HepG2 (cell line): ENCODE measurements at regions not wholly inside any gene's neighbourhood (a gene's known extent, or its start where the extent isn't known, plus 50 kb on each side); places are given as distances from the start of the nearest gene placed in this dataset.

Experiments
- CBX2 ChIP-seq, 2 experiments: fragments of 200-600 bp in 1 of 2; sonication (generic); formaldehyde crosslinking in 1 of 2; IDR thresholded peaks; 2 replicates each; pipeline versions ENCODE4 v1.7.0 to v1.8.1; 2018 to 2022; ENCODE audit warnings: low read depth in 2 of 2, low read length in 1 of 2, mild to moderate bottlenecking in 1 of 2, missing genetic modification reagents in 1 of 2
- ETV5 ChIP-seq: IDR thresholded peaks from 2 replicates; pipeline ENCODE4 v1.6.1; 2018; ENCODE audit warnings: missing biosample characterization, missing genetic modification reagents, inconsistent platforms, borderline replicate concordance
- GATA4 ChIP-seq: sonication (generic); IDR thresholded peaks from 2 replicates; pipeline ENCODE4 v1.6.1; 2016; ENCODE audit warnings: antibody characterized with exemption, low read depth, borderline replicate concordance
- GATAD1 ChIP-seq: IDR thresholded peaks from 2 replicates; pipeline ENCODE4 v1.6.1; 2016; ENCODE audit warnings: missing genetic modification reagents, missing compliant biosample characterization
- GFI1 ChIP-seq: sonication (generic); formaldehyde crosslinking; IDR thresholded peaks from 2 replicates; pipeline ENCODE4 v1.5.0; 2020; ENCODE audit warnings: missing genetic modification reagents, mild to moderate bottlenecking, borderline replicate concordance
- HES4 ChIP-seq: sonication (generic); formaldehyde crosslinking; IDR thresholded peaks from 2 replicates; pipeline ENCODE4 v1.9.0; 2021; ENCODE audit warnings: mild to moderate bottlenecking, missing genetic modification reagents, borderline replicate concordance
- KLF6 ChIP-seq: IDR thresholded peaks from 2 replicates; pipeline ENCODE4 v1.8.0; 2016; ENCODE audit warnings: missing biosample characterization, missing genetic modification reagents
- KMT2B ChIP-seq: IDR thresholded peaks from 2 replicates; pipeline ENCODE4 v1.6.1; 2016; ENCODE audit warnings: missing genetic modification reagents, missing compliant biosample characterization
- MAF1 ChIP-seq: sonication (generic); formaldehyde crosslinking; IDR thresholded peaks from 2 replicates; pipeline ENCODE4 v1.5.0; 2020; ENCODE audit warnings: missing genetic modification reagents, borderline replicate concordance
- MLXIP ChIP-seq: sonication (generic); formaldehyde crosslinking; IDR thresholded peaks from 2 replicates; pipeline ENCODE4 v1.9.0; 2021; ENCODE audit warnings: missing genetic modification reagents, borderline replicate concordance
- MXD1 ChIP-seq: sonication (generic); formaldehyde crosslinking; IDR thresholded peaks from 2 replicates; pipeline ENCODE4 v1.4.0; 2020; ENCODE audit warnings: mild to moderate bottlenecking, missing genetic modification reagents
- MXD4 ChIP-seq: IDR thresholded peaks from 2 replicates; pipeline ENCODE4 v1.6.1; 2016; ENCODE audit warnings: mild to moderate bottlenecking, missing biosample characterization, missing genetic modification reagents
- NFKBIZ ChIP-seq: IDR thresholded peaks from 2 replicates; pipeline ENCODE4 v1.6.1; 2018; ENCODE audit warnings: missing genetic modification reagents, missing compliant biosample characterization
- NONO ChIP-seq, 2 experiments: fragments of 450-650 bp in 1 of 2; sonication (generic) in 1 of 2; formaldehyde crosslinking in 1 of 2; IDR thresholded peaks in 1 of 2; conservative IDR thresholded peaks in 1 of 2; 2 replicates each; pipeline versions ENCODE4 v1.6.1 to v1.8.0; 2017 to 2022; ENCODE audit warnings: mild to moderate bottlenecking in 1 of 2, missing genetic modification reagents in 1 of 2, moderate library complexity in 1 of 2
- NR2F2 ChIP-seq: IDR thresholded peaks from 2 replicates; pipeline ENCODE4 v1.6.1; 2012; ENCODE audit warnings: low read depth, inconsistent platforms, borderline replicate concordance
- NR2F6 ChIP-seq, 2 experiments: IDR thresholded peaks; 2 replicates each; pipeline ENCODE4 v1.6.1; 2016; ENCODE audit warnings: antibody characterized with exemption in 1 of 2, mild to moderate bottlenecking in 1 of 2
- RBAK ChIP-seq: sonication (generic); formaldehyde crosslinking; IDR thresholded peaks from 2 replicates; pipeline ENCODE4 v1.5.1; 2020; ENCODE audit warnings: mild to moderate bottlenecking, missing genetic modification reagents
- RBM39 ChIP-seq: fragments of 200-400 bp; formaldehyde crosslinking; IDR thresholded peaks from one replicate; pipeline ENCODE4 v1.6.1; 2018; ENCODE audit warnings: antibody characterized with exemption, mild to moderate bottlenecking, low read depth, low read length; ENCODE audit not compliant: poor library complexity, severe bottlenecking
- SAFB2 ChIP-seq: sonication (generic); formaldehyde crosslinking; IDR thresholded peaks from 2 replicates; pipeline ENCODE4 v1.5.1; 2020; ENCODE audit warnings: missing genetic modification reagents, low read depth, mild to moderate bottlenecking, borderline replicate concordance
- ZBTB42 ChIP-seq: sonication (generic); formaldehyde crosslinking; IDR thresholded peaks from 2 replicates; pipeline ENCODE4 v1.5.0; 2020; ENCODE audit warnings: mild to moderate bottlenecking, missing genetic modification reagents
- ZFP1 ChIP-seq: IDR thresholded peaks from 2 replicates; pipeline ENCODE4 v1.6.1; 2016
- ZIK1 ChIP-seq: sonication (generic); formaldehyde crosslinking; IDR thresholded peaks from 2 replicates; pipeline ENCODE4 v1.5.0; 2020; ENCODE audit warnings: mild to moderate bottlenecking, low read depth, missing genetic modification reagents, borderline replicate concordance
- ZKSCAN1 ChIP-seq: fragments of 150-350 bp; IDR thresholded peaks from 2 replicates; pipeline ENCODE4 v1.6.1; 2014; ENCODE audit warnings: low read length
- ZNF543 ChIP-seq: sonication (generic); formaldehyde crosslinking; IDR thresholded peaks from 2 replicates; pipeline ENCODE4 v1.4.0; 2020; ENCODE audit warnings: mild to moderate bottlenecking, missing genetic modification reagents
- ZNF558 ChIP-seq: sonication (generic); formaldehyde crosslinking; IDR thresholded peaks from 2 replicates; pipeline ENCODE4 v1.9.0; 2022; ENCODE audit warnings: mild to moderate bottlenecking, missing genetic modification reagents, borderline replicate concordance
- ZNF567 ChIP-seq: sonication (generic); formaldehyde crosslinking; IDR thresholded peaks from 2 replicates; pipeline ENCODE4 v1.8.1; 2023; ENCODE audit warnings: mild to moderate bottlenecking, missing genetic modification reagents, borderline replicate concordance
- ZNF598 ChIP-seq: sonication (generic); formaldehyde crosslinking; IDR thresholded peaks from 2 replicates; pipeline ENCODE4 v1.5.1; 2020; ENCODE audit warnings: mild to moderate bottlenecking, missing genetic modification reagents, borderline replicate concordance
- ZNF605 ChIP-seq: sonication (generic); formaldehyde crosslinking; IDR thresholded peaks from 2 replicates; pipeline ENCODE4 v1.8.0; 2022; ENCODE audit warnings: mild to moderate bottlenecking, missing genetic modification reagents
- ZNF709 ChIP-seq: sonication (generic); formaldehyde crosslinking; IDR thresholded peaks from 2 replicates; pipeline ENCODE4 v1.5.0; 2020; ENCODE audit warnings: mild to moderate bottlenecking, missing genetic modification reagents
- ZSCAN12 ChIP-seq: sonication (generic); formaldehyde crosslinking; IDR thresholded peaks from 2 replicates; pipeline ENCODE4 v1.9.0; 2021; ENCODE audit warnings: mild to moderate bottlenecking, missing genetic modification reagents

GRCh38 chr6:21451546-21452013, 142.0 kb upstream of the SOX4 start (continued):
- TF ChIP-seq KLF6 (CRISPR knock-in tag) (0 out of 2 replicates have a peak, but pooled peaks have one; percentile 49), ZNF598 (CRISPR knock-in tag) (no peak), NFKBIZ (CRISPR knock-in tag) (no peak), SAFB2 (CRISPR knock-in tag) (no peak), NR2F2 (peak; percentile 64), MLXIP (CRISPR knock-in tag) (no peak), NR2F6 (IDR thresholded peaks at IDR 0.05) (peak; percentile 80), NR2F6 (CRISPR knock-in tag; IDR thresholded peaks at IDR 0.05) (peak; percentile 76), RBAK (no peak), ZNF558 (CRISPR knock-in tag) (0 out of 2 replicates have a peak, but pooled peaks have one; percentile 46), ZSCAN12 (CRISPR knock-in tag) (no peak), GATAD1 (CRISPR knock-in tag) (peak; percentile 42; the same call in 1 of the 2 replicates), ZFP1 (CRISPR knock-in tag) (peak; percentile 83; the same call in 1 of the 2 replicates), HES4 (CRISPR knock-in tag) (no peak), MAF1 (CRISPR knock-in tag) (no peak), MXD1 (CRISPR knock-in tag) (no peak), ZKSCAN1 (no peak), ETV5 (CRISPR knock-in tag) (no peak), CBX2 (IDR thresholded peaks at IDR 0.05; ENCODE audit: low read depth, low read length) (no peak; the same call in 1 of the 2 replicates), CBX2 (CRISPR knock-in tag; IDR thresholded peaks at IDR 0.05; ENCODE audit: low read depth) (no peak), NONO (IDR thresholded peaks at IDR 0.05) (no peak), NONO (CRISPR knock-in tag; conservative IDR thresholded peaks at IDR 0.05) (no peak), ZBTB42 (no peak), ZIK1 (no peak), ZNF605 (CRISPR knock-in tag) (no peak), ZNF709 (CRISPR knock-in tag) (no peak), MXD4 (0 out of 2 replicates have a peak, but pooled peaks have one; percentile 50), KMT2B (CRISPR knock-in tag) (peak; percentile 65), RBM39 (no peak), GFI1 (CRISPR knock-in tag) (peak; percentile 37; the same call in 1 of the 2 replicates), GATA4 (peak; percentile 31; the same call in 1 of the 2 replicates), ZNF543 (CRISPR knock-in tag) (no peak), ZNF567 (CRISPR knock-in tag) (no peak)
